ENCODE measurements at regions not wholly inside any gene's neighbourhood (a gene's known extent, or its start where the extent isn't known, plus 50 kb on each side); places are given as distances from the start of the nearest gene placed in this dataset.

DNA sequence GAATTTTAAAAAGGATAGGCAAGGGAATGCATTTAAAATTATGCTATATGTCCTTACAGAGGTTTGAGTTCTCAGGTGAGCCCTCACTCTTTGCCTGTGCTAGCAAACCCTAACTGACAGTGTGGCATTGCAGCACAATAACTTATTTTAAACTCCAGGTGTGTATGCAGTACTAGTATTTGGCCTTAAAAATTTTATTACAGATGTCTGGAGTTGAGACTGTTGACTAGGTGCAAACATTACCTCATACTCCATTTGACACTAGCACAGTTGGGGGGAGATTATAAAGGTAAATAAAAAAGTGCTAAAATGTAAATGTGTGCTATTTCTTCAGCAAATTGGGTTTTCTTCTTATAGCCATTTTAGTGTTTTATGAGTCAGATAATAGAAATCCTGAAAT lies 407.7 kb downstream of the SH3GL2 start:
- Histone ChIP-seq H3K4me1 (ENCODE audit: control insufficient read depth in 1 of 2, insufficient read depth in 2 of 2, low read length in 2 of 2) (no peaks in the 10 kb centered on the region), H3K27ac (ENCODE audit: low read length) (no peak overlapping the region), H3K4me3 (ENCODE audit: low read depth in 1 of 2, low read length in 2 of 2) (no peak overlapping the region), H3K9me3 (ENCODE audit: control insufficient read depth in 1 of 2, low read length in 2 of 2) (peaks cover 0 to under 1% of the 10 kb centered on the region in 2 donors), H3K36me3 (ENCODE audit: control insufficient read depth in 1 of 2, insufficient read depth in 2 of 2, low read length in 2 of 2) (no peaks in the 10 kb centered on the region), H3K27me3 (ENCODE audit: low read depth, low read length) (no peaks in the 10 kb centered on the region)

DNA sequence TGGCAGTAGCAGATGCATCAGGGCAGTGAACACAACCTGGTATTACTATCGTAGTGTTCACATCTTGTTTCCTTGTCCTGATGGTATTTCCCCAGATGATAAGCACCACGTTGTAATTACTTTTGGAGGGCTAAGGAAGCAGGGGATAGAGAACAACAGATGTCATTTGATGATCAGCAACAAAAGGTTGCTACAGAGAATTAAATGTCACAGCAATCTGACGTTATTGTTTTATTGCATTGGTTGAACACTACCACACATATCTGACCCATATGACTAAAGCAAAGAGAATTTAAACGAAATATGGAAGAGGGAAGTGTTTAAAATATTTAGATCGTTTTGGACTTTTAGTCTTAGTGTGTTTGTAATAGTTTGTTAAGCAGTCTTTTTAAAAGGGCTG lies 408.3 kb downstream of the SH3GL2 start:
- Histone ChIP-seq H3K27ac (ENCODE audit: low read length) (no peak overlapping the region), H3K36me3 (ENCODE audit: control insufficient read depth in 1 of 2, insufficient read depth in 2 of 2, low read length in 2 of 2) (no peaks in the 10 kb centered on the region)

DNA sequence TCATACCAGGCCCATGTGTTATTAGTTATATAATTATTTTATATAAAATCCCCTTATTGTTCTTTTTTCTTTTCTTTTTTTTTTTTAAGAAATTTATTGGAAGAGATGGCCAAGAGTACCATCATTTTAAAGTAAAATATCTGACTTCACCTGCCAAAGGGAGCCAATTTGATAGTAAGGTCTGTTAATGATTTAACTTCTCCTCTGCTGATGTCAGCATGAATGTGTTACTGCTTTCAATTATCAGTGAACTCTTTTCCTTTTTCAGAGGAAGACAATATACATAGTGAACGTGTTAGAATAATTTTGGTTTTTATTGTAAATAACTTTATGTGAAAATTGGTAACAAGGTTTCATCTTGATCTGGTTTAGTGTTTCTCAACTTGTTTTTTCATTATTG lies 409.6 kb downstream of the SH3GL2 start:
- H3K27me3 ChIP-seq (ENCODE audit: low read depth, low read length), result no peaks in the 10 kb centered on the region
- H3K4me3 ChIP-seq (ENCODE audit: low read depth in 1 of 2, low read length in 2 of 2), result no peak overlapping the region
- H3K36me3 ChIP-seq (ENCODE audit: control insufficient read depth in 1 of 2, insufficient read depth in 2 of 2, low read length in 2 of 2), result no peaks in the 10 kb centered on the region
- no peaks in the 10 kb centered on the region for H3K4me1 ChIP-seq (ENCODE audit: control insufficient read depth in 1 of 2, insufficient read depth in 2 of 2, low read length in 2 of 2)
- H3K27ac ChIP-seq (ENCODE audit: low read length), result no peak overlapping the region
- no peaks in the 10 kb centered on the region for H3K9me3 ChIP-seq (ENCODE audit: control insufficient read depth in 1 of 2, low read length in 2 of 2)

More for the DNA sequence above, 408.3 kb downstream of the SH3GL2 start:
- H3K9me3 ChIP-seq (ENCODE audit: control insufficient read depth in 1 of 2, low read length in 2 of 2), result no peaks in the 10 kb centered on the region
- H3K4me3 ChIP-seq (ENCODE audit: low read depth in 1 of 2, low read length in 2 of 2), result no peak overlapping the region
- no peaks in the 10 kb centered on the region for H3K27me3 ChIP-seq (ENCODE audit: low read depth, low read length)
- no peaks in the 10 kb centered on the region for H3K4me1 ChIP-seq (ENCODE audit: control insufficient read depth in 1 of 2, insufficient read depth in 2 of 2, low read length in 2 of 2)

DNA sequence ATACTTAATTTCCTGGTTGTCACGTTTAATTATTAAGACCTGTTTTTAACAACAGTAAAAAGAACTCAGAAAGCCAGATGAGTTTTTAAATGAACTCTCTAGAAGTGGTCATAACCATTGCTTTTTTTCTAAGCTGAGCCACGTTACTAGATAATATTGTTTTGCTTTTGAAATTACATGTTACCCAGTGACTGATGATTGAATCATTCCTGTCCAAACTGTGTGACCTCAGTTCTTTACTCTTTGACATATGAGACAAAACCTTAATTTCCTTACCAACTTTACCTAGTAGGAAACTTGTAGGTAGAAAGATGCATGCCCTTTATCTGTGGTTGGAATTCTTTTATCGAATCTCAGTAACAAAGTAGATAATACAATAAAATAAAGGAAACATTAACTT lies 411.7 kb downstream of the SH3GL2 start:
- H3K27ac ChIP-seq (ENCODE audit: low read length), result no peak overlapping the region
- H3K4me3 ChIP-seq (ENCODE audit: low read depth in 1 of 2, low read length in 2 of 2), result no peak overlapping the region
- no peaks in the 10 kb centered on the region for H3K9me3 ChIP-seq (ENCODE audit: control insufficient read depth in 1 of 2, low read length in 2 of 2)
- H3K36me3 ChIP-seq (ENCODE audit: control insufficient read depth in 1 of 2, insufficient read depth in 2 of 2, low read length in 2 of 2), result no peaks in the 10 kb centered on the region
- H3K4me1 ChIP-seq (ENCODE audit: control insufficient read depth in 1 of 2, insufficient read depth in 2 of 2, low read length in 2 of 2), result no peaks in the 10 kb centered on the region
- H3K27me3 ChIP-seq (ENCODE audit: low read depth, low read length), result no peaks in the 10 kb centered on the region

DNA sequence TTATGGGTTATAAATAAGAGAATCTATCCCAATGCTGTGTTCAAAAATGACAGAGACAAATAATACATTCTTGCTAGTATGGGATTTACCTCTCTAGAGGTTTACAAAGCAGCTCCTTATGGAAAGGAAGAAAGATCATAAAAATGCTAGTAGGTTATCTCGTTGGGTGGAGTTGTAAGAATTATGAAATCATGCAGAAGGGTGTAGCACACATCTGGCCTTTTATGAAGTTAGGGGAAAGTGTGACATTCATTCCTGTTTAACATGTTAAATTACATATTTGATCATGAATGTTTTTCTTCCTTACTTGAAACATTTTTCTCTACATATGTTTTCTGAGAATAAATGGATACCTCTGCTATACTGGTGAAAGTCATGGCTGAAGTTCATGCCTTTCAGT lies 414.2 kb downstream of the SH3GL2 start:
- H3K27ac ChIP-seq (ENCODE audit: low read length), result no peak overlapping the region
- H3K4me3 ChIP-seq (ENCODE audit: low read depth in 1 of 2, low read length in 2 of 2), result no peak overlapping the region
- H3K4me1 ChIP-seq (ENCODE audit: control insufficient read depth in 1 of 2, insufficient read depth in 2 of 2, low read length in 2 of 2), result no peaks in the 10 kb centered on the region
- no peaks in the 10 kb centered on the region for H3K27me3 ChIP-seq (ENCODE audit: low read depth, low read length)
- no peaks in the 10 kb centered on the region for H3K9me3 ChIP-seq (ENCODE audit: control insufficient read depth in 1 of 2, low read length in 2 of 2)
- no peaks in the 10 kb centered on the region for H3K36me3 ChIP-seq (ENCODE audit: control insufficient read depth in 1 of 2, insufficient read depth in 2 of 2, low read length in 2 of 2)

DNA sequence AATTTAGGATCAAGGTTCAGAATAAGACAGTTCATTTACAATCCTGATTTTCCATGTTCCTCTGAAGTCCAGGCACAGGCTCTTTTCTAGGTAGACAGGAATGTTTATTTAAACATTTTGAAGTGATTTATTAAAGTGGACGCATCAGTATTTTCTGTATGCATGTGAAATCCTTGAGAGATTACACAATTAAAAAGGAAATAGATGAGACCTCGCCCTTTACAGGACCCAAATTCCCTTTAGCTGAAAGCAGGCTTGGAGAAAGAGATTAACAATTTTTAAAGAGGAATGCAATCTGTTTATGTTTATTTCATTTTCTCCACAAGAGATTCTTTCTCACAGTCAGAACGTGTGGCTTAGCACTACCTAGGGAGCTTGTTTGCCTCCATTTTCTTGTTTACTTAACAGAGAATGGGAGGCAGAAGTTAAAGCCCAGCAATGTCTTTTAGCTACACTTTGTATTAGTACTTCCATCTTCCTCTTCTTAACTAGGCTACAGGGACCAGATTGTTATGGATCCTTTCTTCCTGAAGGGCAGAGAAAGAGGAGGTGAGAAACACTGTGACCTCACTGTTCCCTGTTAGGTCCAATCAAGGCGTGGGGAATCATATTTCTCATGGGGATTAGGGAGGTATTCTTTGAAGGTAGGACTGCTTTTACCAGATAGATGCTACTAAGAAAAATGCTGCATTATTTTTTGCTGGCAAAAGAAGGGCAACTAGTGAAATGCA lies 416.0 kb downstream of the SH3GL2 start:
- Histone ChIP-seq H3K4me3 (ENCODE audit: low read depth in 1 of 2, low read length in 2 of 2) (no peak overlapping the region), H3K4me1 (ENCODE audit: control insufficient read depth in 1 of 2, insufficient read depth in 2 of 2, low read length in 2 of 2) (no peaks in the 10 kb centered on the region), H3K36me3 (ENCODE audit: control insufficient read depth in 1 of 2, insufficient read depth in 2 of 2, low read length in 2 of 2) (no peaks in the 10 kb centered on the region), H3K27me3 (ENCODE audit: low read depth, low read length) (no peaks in the 10 kb centered on the region), H3K27ac (ENCODE audit: low read length) (peak overlapping the region; percentile 11), H3K9me3 (ENCODE audit: control insufficient read depth in 1 of 2, low read length in 2 of 2) (no peaks in the 10 kb centered on the region)

DNA sequence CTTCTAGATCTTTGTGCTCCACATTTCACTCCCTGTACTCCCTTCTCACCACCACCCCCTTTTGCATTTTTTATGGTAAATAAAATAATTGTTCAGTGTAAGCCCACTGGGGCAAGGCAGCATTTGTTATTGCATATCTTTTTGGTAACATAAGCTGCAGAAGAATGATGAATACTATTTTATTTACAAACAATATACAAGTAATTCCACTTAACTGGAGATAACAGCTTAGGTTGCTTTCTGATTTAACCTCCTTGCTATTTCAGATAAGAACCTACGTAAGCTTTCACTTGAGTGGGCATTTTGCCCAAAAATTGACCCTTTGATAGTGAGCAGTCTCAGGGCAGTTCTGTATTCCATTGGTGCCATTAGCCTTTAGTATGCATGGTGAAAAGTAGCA lies 417.9 kb downstream of the SH3GL2 start:
- no peak overlapping the region for H3K4me3 ChIP-seq (ENCODE audit: low read depth in 1 of 2, low read length in 2 of 2)
- no peaks in the 10 kb centered on the region for H3K27me3 ChIP-seq (ENCODE audit: low read depth, low read length)
- no peaks in the 10 kb centered on the region for H3K36me3 ChIP-seq (ENCODE audit: control insufficient read depth in 1 of 2, insufficient read depth in 2 of 2, low read length in 2 of 2)
- H3K4me1 ChIP-seq (ENCODE audit: control insufficient read depth in 1 of 2, insufficient read depth in 2 of 2, low read length in 2 of 2), result no peaks in the 10 kb centered on the region
- no peaks in the 10 kb centered on the region for H3K9me3 ChIP-seq (ENCODE audit: control insufficient read depth in 1 of 2, low read length in 2 of 2)
- no peak overlapping the region for H3K27ac ChIP-seq (ENCODE audit: low read length)

DNA sequence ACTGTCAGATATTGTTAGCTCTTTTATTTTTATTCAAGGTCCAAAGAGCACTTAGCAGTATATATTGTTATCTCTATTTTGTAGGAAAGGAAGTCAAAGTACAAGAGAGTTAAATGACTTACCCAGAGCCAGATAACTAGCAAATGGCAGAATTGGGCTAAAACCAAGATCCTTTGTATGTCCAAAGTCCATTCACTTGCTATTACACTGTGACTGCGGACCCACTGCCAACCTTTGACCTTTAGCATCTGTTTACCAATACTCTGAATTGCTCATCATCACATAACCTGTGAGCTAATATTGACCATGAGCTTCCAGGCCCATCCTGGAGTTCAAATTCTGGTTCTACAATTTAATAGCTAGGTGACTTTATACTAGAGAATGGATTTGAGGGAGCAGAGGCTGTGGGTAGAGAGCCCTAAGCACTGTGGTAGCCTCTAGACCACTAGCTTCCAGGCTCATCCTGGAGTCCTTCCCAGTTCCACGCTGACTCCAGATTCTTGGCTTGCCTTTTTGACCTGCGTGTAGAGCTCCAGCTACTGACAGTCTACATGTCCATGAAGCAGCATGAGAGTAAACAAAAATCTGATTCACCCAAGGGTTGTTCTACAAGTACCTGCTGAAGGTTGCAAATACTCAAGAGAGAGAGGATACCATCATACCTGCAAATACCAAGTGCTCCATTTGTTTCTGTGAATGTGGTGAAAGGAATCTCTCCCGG lies 424.0 kb downstream of the SH3GL2 start:
- Histone ChIP-seq H3K4me1 (ENCODE audit: control insufficient read depth in 1 of 2, insufficient read depth in 2 of 2, low read length in 2 of 2) (peaks cover 0 to 3% of the 10 kb centered on the region in 2 donors), H3K36me3 (ENCODE audit: control insufficient read depth in 1 of 2, insufficient read depth in 2 of 2, low read length in 2 of 2) (no peaks in the 10 kb centered on the region), H3K4me3 (ENCODE audit: low read depth in 1 of 2, low read length in 2 of 2) (no peak overlapping the region), H3K9me3 (ENCODE audit: control insufficient read depth in 1 of 2, low read length in 2 of 2) (no peaks in the 10 kb centered on the region), H3K27me3 (ENCODE audit: low read depth, low read length) (no peaks in the 10 kb centered on the region), H3K27ac (ENCODE audit: low read length) (no peak overlapping the region)

DNA sequence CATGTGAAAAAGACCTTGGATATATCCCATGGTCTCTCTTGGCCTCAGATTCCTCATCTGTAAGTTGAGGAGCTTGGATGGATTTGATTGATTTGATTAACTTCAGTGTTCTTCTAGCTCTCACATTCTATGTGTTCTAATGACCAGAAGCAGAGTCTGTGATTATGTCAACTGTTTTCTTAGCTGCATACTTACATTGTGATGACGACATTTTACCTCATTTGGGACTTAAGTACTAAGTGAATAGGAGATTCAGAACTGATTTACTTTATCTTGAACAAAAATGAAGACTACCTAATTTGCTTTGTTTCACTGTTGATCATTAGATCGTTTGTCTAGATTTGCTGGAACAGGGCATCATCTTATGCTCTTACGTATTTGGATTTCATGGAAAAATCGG lies 427.7 kb downstream of the SH3GL2 start:
- Histone ChIP-seq H3K36me3 (ENCODE audit: control insufficient read depth in 1 of 2, insufficient read depth in 2 of 2, low read length in 2 of 2) (no peaks in the 10 kb centered on the region), H3K27me3 (ENCODE audit: low read depth, low read length) (no peaks in the 10 kb centered on the region), H3K4me1 (ENCODE audit: control insufficient read depth in 1 of 2, insufficient read depth in 2 of 2, low read length in 2 of 2) (peaks cover 0 to 3% of the 10 kb centered on the region in 2 donors), H3K9me3 (ENCODE audit: control insufficient read depth in 1 of 2, low read length in 2 of 2) (no peaks in the 10 kb centered on the region), H3K27ac (ENCODE audit: low read length) (no peak overlapping the region), H3K4me3 (ENCODE audit: low read depth in 1 of 2, low read length in 2 of 2) (no peak overlapping the region)

DNA sequence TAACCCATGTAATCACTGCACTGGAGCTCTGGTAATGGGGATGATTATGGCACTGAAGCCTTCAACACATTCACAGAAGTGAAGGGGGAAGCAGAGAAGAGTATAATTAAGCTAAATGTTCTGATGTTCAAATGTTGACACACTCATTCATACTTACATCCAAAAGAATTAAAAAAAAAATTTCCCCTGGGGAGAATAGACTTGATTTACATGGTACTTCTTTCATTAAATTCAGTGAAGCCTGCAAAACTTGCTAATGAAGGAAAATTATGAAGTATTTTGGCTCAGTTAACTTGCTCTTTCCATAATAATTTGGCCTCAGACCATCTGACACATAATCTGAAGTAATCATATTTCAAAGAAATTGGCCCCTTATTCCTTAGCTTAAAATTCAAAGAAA lies 428.8 kb downstream of the SH3GL2 start:
- no peak overlapping the region for H3K27ac ChIP-seq (ENCODE audit: low read length)
- H3K36me3 ChIP-seq (ENCODE audit: control insufficient read depth in 1 of 2, insufficient read depth in 2 of 2, low read length in 2 of 2), result no peaks in the 10 kb centered on the region
- no peaks in the 10 kb centered on the region for H3K9me3 ChIP-seq (ENCODE audit: control insufficient read depth in 1 of 2, low read length in 2 of 2)
- H3K4me3 ChIP-seq (ENCODE audit: low read depth in 1 of 2, low read length in 2 of 2), result no peak overlapping the region
- no peaks in the 10 kb centered on the region for H3K27me3 ChIP-seq (ENCODE audit: low read depth, low read length)
- peaks cover 0 to 3% of the 10 kb centered on the region in 2 donors for H3K4me1 ChIP-seq (ENCODE audit: control insufficient read depth in 1 of 2, insufficient read depth in 2 of 2, low read length in 2 of 2)

DNA sequence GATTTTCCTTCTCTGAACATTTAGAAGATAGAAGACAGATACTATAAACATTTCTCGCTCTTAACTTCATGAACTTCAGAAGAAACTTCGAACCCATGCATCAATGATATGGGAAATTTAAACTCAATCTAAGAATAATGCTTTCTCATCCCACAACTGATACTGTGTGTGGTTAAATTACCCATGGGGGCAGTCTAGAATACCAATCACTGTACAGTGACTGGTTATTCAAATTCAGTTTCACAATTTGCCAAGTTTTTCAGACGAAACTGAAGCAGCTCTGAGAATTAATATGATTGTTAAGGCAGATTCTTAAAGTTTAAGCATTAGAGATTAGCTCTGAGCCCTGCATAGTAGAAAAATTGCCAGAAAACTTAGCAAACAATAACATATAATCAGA lies 431.0 kb downstream of the SH3GL2 start:
- H3K36me3 ChIP-seq (ENCODE audit: control insufficient read depth in 1 of 2, insufficient read depth in 2 of 2, low read length in 2 of 2), result no peaks in the 10 kb centered on the region
- peaks cover 0 to 4% of the 10 kb centered on the region in 2 donors for H3K4me1 ChIP-seq (ENCODE audit: control insufficient read depth in 1 of 2, insufficient read depth in 2 of 2, low read length in 2 of 2)
- no peak overlapping the region for H3K4me3 ChIP-seq (ENCODE audit: low read depth in 1 of 2, low read length in 2 of 2)
- H3K27me3 ChIP-seq (ENCODE audit: low read depth, low read length), result no peaks in the 10 kb centered on the region
- no peak overlapping the region for H3K27ac ChIP-seq (ENCODE audit: low read length)
- no peaks in the 10 kb centered on the region for H3K9me3 ChIP-seq (ENCODE audit: control insufficient read depth in 1 of 2, low read length in 2 of 2)

All from muscle layer of duodenum (tissue), 2 donors.